Urinary bladder (tissue), 3 donors: ENCODE measurements at regions not wholly inside any gene's neighbourhood (a gene's known extent, or its start where the extent isn't known, plus 50 kb on each side); places are given as distances from the start of the nearest gene placed in this dataset.

Experiments used
- DNase-seq: peaks from one replicate; pipeline ENCODE4 v3.0.0-alpha.2; 2015; ENCODE audit errors: extremely low spot score
- H3K27ac ChIP-seq: one replicate; pipeline ENCODE4 v1.5.1; 2013; ENCODE audit warnings: low read depth, mild to moderate bottlenecking, moderate library complexity
- H3K36me3 ChIP-seq: one replicate; pipeline ENCODE4 v1.6.1; 2013; ENCODE audit warnings: mild to moderate bottlenecking, moderate library complexity; ENCODE audit not compliant: insufficient read depth
- H3K4me1 ChIP-seq: one replicate; pipeline ENCODE4 v1.6.1; 2013; ENCODE audit warnings: mild to moderate bottlenecking, moderate library complexity; ENCODE audit not compliant: insufficient read depth
- H3K4me3 ChIP-seq: one replicate; pipeline ENCODE4 v1.5.1; 2013; ENCODE audit warnings: low read depth, low read length
- WGBS: extraction: QIAGEN DNeasy Blood & Tissue Kit; methylation state at CpG from one replicate; pipeline ENCODE4 v1.1.7; 2013; 5-methylcytosine and 5-hydroxymethylcytosine counted together
- donor health status: healthy with polysubstance abuse.
- donor health status: healthy.

DNA sequence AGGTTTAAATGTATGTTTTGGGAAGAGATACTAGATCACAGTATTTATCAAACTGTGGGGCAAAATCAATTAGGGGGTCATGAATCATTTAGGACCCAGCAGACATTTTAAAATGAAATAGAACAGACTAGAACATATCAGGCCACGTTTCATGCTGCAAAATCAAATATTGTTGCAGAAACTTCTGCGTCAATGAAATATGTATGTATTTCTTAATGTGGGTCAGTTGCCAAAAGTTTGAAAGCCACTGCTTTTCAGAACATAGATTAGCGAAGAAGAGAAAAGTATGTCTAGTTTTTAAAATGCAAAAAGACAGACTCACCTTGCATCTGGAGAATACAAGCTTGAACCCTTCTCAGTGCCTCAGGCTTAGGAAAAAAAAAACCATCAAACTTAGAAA lies 102.7 kb upstream of the BMPER start:
- H3K27ac ChIP-seq, result no peak overlapping the region
- DNase-seq, result no peak
- 86% methylated on average over 3 of the region's 3 CpGs for WGBS

DNA sequence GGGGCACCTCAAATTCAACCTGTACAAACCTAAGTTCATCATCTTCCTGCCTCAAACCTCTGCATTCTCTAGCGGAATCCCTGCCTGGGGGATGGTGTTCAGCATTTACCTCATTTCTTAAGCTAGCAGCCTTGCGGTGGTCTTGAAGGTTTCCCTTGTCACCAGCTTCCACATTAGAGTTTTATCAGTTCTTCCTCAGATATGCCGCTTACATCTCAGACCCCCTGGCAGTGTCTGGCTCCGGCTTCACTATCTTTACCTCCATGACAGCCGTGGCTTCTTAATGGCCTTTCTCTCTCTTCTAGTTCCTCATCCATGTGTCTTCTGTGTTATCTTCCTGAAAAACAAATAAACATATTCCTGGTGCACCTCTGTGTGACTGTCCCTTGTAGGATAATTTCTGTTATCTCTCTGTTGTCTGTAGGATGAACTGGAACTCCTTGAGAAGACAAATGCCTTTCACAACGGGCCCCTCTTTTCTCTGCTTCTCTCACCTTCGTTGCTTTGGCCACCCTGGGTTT lies 101.1 kb upstream of the BMPER start:
- Histone ChIP-seq H3K4me3 (no peak overlapping the region), H3K4me1 (no peaks in the 10 kb centered on the region), H3K27ac (no peak overlapping the region), H3K36me3 (no peaks in the 10 kb centered on the region)
- WGBS, result 94% methylated on average over 7 of the region's 7 CpGs
- DNase-seq, result no peak

More for the DNA sequence above, 102.7 kb upstream of the BMPER start:
- no peak overlapping the region for H3K4me3 ChIP-seq
- no peaks in the 10 kb centered on the region for H3K4me1 ChIP-seq
- H3K36me3 ChIP-seq, result no peaks in the 10 kb centered on the region

DNA sequence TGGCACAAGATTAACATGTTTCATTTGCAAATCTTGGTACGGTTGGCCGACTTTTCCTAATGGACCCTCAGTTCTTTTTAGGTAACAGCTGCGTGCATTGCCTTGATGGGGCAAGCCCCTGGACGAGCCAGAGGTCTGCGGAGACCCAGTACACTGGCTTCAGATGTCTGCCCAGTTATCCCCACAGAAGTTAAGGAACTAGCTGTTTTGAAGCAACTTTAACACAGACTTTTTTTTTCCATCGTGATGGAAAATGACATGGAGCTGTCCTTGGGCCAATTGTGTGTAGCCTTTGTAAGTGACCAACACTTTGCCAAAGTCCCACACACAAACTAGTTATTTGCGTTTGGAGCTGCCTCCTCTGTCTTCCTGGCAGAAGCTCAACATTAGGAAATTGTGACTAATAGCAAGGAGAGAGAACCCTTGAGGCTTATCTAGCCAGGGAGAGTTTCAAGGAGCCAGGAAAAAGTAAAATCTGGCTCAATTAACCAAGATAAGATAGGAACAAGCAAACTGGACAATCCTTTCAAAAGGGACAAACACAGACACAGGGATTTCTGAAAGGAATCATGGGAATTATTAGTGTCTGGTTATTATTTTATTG lies 99.6 kb upstream of the BMPER start:
- DNase-seq, result no peak
- H3K36me3 ChIP-seq, result no peaks in the 10 kb centered on the region
- H3K4me1 ChIP-seq, result no peaks in the 10 kb centered on the region
- 60% methylated on average over 7 of the region's 7 CpGs for WGBS
- no peak overlapping the region for H3K27ac ChIP-seq
- H3K4me3 ChIP-seq, result no peak overlapping the region

DNA sequence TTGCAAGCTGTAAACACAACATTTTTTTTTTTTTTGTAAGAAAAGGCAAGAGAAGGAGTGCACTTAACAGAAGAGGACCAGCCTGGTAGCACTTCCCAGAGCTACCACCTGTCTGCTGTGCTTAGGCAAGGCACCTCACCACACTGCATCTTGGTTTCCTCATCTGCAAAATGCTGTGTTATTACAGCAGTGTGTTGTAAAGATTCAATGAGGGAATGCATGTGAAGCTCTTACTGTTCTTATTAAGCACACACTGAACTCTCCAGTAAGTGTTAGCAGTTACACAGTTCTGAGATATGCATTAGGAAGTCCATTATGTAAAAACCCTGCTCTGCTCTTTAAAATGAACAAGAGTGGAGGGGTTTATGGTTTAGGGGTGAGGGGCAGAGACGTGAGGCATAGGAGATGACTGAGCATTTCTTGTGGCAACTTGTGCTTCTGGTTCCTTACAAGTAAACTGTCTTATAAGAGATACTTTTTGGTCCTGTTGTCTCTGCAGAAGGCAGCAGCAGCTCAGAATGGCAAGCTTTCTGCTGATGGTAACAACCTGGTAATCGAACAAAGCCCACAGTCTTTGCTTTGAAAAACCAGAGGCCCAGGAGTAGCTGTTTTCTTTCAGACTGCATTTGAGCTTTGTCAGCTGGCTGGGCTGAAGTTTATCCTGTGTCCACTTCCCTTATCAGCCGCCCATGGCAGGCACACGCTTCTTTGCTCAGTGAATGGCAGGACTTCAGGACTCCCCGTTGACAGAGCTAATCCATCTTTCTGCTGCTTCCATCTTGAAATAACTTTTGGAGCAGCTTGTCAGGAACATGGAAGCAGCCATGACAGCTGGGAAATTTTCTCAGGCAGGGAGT lies 98.8 kb upstream of the BMPER start:
- no peaks in the 10 kb centered on the region for H3K4me1 ChIP-seq
- H3K4me3 ChIP-seq, result no peak overlapping the region
- H3K27ac ChIP-seq, result no peak overlapping the region
- no peaks in the 10 kb centered on the region for H3K36me3 ChIP-seq
- no peak for DNase-seq
- WGBS, result 57% methylated on average over 5 of the region's 5 CpGs

DNA sequence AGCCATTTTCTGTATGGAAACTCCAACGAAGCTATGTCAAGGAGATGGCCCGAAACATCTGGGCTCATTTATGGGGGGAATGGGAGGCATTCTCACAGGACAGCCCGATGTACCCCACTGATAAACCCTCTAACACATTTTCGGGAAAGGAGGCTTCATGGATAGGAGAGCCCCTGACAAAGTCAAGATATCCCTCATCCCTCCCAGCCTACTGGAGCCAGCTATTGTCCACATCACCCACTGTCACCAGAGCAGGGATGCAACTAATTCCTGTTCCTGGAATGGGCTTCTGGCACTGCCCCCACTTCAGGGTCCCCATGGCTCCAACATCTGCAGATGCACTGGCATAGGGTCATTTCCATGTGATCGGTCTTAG lies 98.2 kb upstream of the BMPER start:
- no peak for DNase-seq
- no peaks in the 10 kb centered on the region for H3K36me3 ChIP-seq
- WGBS, result 69% methylated on average over 5 of the region's 5 CpGs
- H3K4me3 ChIP-seq, result no peak overlapping the region
- no peak overlapping the region for H3K27ac ChIP-seq
- no peaks in the 10 kb centered on the region for H3K4me1 ChIP-seq

DNA sequence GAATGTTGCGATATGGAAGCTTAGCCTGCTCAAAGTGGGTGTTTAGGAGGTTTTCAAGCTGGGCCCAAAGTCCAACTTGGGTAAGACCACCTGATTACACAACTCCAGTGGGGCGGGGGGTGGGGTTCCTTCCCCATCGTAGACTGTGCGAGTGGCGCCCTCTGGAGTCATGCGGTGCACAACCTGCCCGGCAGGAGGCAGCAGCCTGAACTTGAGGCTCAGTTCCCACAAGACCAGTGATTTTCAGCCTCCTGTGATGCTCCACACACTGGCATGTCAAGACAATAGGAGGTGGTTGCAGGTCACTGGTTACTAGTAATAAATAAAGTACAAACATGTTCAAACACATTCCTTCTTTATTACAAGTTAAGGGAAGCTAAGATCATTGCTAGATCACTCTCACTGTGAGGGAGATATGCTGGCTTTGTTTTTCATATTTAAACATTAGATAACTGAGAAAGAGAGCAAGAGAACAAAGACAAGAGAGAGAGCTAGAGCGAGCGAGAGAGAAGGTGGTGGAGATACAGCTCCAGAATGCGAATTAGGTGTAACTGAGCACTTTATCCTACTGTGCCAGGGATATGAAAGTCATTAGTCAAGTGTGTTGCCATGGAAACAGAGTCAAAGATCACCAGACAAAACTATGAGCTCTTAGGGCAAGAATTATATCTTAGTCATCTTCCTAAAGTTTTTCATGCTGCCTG lies 97.4 kb upstream of the BMPER start:
- Histone ChIP-seq H3K36me3 (no peaks in the 10 kb centered on the region), H3K4me1 (no peaks in the 10 kb centered on the region), H3K27ac (no peak overlapping the region), H3K4me3 (no peak overlapping the region)
- 62% methylated on average over 10 of the region's 10 CpGs for WGBS
- no peak for DNase-seq

DNA sequence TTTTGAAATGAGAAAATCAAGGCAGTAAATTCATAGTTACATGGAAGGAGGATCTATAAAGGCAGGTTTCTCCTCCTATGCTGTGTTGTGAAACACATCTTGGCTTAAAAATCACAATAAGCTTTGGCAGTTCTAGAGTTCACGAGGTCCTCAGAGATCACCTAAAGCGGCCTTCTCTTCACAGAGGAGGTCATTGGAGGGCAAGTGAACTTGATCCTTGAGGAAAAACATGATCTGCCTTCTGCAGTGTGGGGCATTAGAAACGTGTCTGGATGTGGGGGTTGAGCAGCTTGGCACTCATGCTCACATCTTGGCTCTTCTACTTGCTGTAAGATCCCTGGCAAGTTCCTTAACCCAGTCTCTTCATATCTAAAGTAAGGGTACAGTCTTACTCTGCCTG lies 96.1 kb upstream of the BMPER start:
- Histone ChIP-seq H3K4me3 (no peak overlapping the region), H3K27ac (no peak overlapping the region), H3K36me3 (no peaks in the 10 kb centered on the region), H3K4me1 (no peaks in the 10 kb centered on the region)
- DNase-seq, result no peak
- 61% methylated on average over 3 of the region's 3 CpGs for WGBS

DNA sequence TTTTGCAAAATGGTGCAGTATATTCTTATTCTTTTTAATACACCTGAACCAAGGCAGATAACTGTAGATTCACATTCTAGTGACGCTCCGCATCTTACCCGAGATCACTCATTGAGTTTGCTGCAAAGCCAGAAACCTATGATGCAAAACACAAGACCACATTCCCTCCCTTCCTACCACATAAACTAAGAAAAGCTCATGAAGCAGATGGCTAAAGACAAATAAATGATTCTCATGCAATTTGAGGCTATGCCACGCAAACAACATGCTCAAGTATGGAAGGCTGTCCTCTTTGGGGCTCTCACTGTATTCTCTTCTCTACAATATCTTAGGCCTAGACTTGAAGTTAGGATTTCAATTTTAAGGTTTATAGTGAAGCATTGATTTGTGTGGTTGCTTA lies 95.0 kb upstream of the BMPER start:
- H3K27ac ChIP-seq, result no peak overlapping the region
- no peaks in the 10 kb centered on the region for H3K4me1 ChIP-seq
- H3K36me3 ChIP-seq, result no peaks in the 10 kb centered on the region
- DNase-seq, result no peak
- H3K4me3 ChIP-seq, result no peak overlapping the region
- WGBS, result 96% methylated on average over 4 of the region's 4 CpGs

DNA sequence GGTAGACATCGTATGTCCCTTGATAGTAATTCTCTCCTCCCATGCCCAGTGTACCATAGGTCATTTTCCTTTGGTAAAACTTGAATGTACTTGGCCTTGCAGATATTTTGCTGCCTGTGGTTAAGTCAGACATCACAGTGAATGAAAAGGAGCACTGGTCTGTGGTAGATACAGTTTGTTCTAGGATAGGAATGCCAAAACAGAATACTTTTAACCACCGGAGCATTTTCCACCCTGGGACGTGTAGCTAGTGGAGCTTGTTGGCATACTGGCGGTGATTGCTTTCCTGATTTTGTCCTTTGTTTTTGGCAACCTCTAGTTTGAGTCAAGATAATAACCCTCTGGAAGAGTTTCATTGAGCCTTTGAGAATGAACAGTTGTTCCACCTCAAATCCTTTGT lies 92.0 kb upstream of the BMPER start:
- WGBS, result 88% methylated on average over 4 of the region's 4 CpGs
- H3K4me1 ChIP-seq, result no peaks in the 10 kb centered on the region
- DNase-seq, result no peak

DNA sequence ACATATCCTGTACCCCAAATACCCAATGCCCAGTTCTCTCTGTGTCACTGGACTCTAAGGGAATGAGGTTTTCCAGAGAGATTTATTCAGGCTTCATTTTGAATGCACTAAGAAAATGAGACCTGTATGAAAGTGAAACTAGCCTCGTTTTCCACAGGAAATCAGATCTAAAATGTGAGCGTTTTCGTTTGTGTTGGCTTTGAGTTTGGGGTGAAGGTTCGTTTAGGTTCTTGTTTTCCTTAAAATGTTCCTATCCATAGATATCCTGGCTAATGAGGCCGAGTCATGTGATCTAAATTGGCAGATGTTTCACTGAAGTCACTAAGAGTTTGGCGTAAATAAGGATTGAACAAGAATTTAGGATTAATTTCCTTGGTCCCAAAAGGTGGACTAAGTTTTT lies 90.9 kb upstream of the BMPER start:
- Histone ChIP-seq H3K4me1 (no peaks in the 10 kb centered on the region), H3K4me3 (no peak overlapping the region), H3K36me3 (no peaks in the 10 kb centered on the region), H3K27ac (no peak overlapping the region)
- DNase-seq, result no peak
- WGBS, result 73% methylated on average over 6 of the region's 6 CpGs

More for the DNA sequence above, 92.0 kb upstream of the BMPER start:
- Histone ChIP-seq H3K36me3 (no peaks in the 10 kb centered on the region), H3K27ac (no peak overlapping the region), H3K4me3 (no peak overlapping the region)

DNA sequence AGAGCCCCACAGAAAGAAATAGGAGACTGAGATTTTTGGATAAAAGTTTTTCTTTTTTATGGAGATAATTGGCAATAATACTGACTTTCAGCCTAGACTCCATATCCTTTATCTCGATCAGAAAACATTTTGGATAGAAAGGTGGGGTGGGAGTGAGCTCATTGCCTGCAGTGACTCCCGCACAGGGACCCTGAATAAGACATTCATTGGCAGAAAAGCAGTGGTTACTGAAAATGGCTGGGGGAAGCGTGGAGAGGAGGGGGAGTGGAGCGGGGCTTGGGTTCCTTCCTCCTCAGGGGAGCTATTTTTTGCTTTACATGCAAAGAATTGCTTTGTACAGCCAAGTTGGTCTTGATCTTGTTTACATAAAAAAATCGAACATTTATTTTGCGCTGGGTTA lies 90.4 kb upstream of the BMPER start:
- no peak for DNase-seq

DNA sequence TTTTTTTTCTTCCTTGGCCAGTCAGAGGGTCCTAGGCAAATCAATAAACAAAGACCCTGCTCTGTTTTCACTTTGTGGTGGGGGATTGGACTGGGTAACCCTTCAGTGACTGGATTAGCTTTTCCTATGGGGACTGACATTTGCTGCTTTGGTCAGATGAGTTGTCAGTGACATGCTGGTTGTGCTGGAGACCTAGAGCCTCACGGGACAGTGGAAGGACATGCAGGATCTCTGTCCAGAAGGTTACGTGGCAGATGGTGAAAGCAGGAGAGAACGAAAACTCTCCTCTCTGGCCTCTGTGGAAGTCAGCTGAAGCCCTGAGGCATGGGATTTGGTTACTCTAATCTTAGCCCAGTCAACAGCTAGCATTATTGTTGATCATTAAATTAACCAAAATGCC lies 90.0 kb upstream of the BMPER start:
- 83% methylated on average over 3 of the region's 3 CpGs for WGBS
- H3K27ac ChIP-seq, result no peak overlapping the region
- no peaks in the 10 kb centered on the region for H3K4me1 ChIP-seq
- no peak overlapping the region for H3K4me3 ChIP-seq
- H3K36me3 ChIP-seq, result no peaks in the 10 kb centered on the region
- DNase-seq, result no peak

More for the DNA sequence above, 90.4 kb upstream of the BMPER start:
- Histone ChIP-seq H3K4me3 (no peak overlapping the region), H3K27ac (no peak overlapping the region), H3K4me1 (no peaks in the 10 kb centered on the region), H3K36me3 (no peaks in the 10 kb centered on the region)
- WGBS, result 58% methylated on average over 6 of the region's 6 CpGs

DNA sequence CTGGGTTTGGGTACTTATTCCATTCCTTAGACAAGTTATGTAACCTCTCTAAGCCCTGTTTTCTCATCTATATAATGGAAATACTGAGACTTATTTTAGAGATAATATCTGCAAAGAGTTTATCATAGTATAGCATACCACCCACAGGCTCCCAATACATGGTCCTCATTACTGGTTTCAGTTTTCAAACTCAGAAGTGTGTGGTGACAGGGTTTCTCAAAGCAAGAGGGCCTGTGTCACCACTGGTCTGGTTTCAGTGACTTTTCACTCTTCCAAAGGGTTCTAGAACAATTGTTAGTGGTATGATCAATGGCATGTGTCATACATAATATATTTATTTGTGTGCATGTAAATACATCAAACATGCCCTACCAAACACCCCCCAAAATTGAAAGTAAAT lies 89.2 kb upstream of the BMPER start:
- Histone ChIP-seq H3K4me1 (no peaks in the 10 kb centered on the region), H3K4me3 (no peak overlapping the region), H3K36me3 (no peaks in the 10 kb centered on the region), H3K27ac (no peak overlapping the region)
- DNase-seq, result no peak

DNA sequence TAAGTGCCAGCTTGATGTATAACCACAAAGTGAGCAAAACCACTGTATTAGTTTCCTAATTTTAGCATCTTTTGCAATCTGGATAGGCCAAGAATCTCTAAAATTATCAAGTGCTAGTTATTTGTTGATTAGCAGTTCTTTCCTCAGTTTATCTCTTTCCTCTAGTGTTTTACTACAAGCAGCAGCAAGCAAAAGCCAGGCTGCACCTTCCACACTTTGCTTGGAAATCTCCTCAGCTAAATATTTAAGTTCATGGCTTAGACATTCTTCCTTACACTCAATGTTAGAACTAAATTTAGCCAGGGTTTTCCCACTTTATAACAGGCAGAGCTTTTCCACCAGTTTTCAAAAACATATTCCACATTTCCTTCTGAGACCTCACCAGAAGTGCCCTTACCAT lies 85.7 kb upstream of the BMPER start:
- no peak overlapping the region for H3K27ac ChIP-seq
- H3K4me3 ChIP-seq, result no peak overlapping the region
- no peaks in the 10 kb centered on the region for H3K36me3 ChIP-seq
- DNase-seq, result no peak
- H3K4me1 ChIP-seq, result no peaks in the 10 kb centered on the region
